ENCODE measurements at regions not wholly inside any gene's neighbourhood (a gene's known extent, or its start where the extent isn't known, plus 50 kb on each side); places are given as distances from the start of the nearest gene placed in this dataset.

GRCh38 chr15:95865330-95865739 is 465.2 kb upstream of the NR2F2 start:
- TF ChIP-seq, protein P1, sequence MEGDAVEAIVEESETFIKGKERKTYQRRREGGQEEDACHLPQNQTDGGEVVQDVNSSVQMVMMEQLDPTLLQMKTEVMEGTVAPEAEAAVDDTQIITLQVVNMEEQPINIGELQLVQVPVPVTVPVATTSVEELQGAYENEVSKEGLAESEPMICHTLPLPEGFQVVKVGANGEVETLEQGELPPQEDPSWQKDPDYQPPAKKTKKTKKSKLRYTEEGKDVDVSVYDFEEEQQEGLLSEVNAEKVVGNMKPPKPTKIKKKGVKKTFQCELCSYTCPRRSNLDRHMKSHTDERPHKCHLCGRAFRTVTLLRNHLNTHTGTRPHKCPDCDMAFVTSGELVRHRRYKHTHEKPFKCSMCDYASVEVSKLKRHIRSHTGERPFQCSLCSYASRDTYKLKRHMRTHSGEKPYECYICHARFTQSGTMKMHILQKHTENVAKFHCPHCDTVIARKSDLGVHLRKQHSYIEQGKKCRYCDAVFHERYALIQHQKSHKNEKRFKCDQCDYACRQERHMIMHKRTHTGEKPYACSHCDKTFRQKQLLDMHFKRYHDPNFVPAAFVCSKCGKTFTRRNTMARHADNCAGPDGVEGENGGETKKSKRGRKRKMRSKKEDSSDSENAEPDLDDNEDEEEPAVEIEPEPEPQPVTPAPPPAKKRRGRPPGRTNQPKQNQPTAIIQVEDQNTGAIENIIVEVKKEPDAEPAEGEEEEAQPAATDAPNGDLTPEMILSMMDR (IDR thresholded peaks at IDR 0.05) = no peak
- TF ChIP-seq POLR2AphosphoS5 (IDR thresholded peaks at IDR 0.05) (no peak), EP300 (IDR thresholded peaks at IDR 0.05) (no peak)

Data from suprapubic skin (tissue), 4 donors.